Medulla oblongata (tissue), 1 donor: ENCODE measurements at regions not wholly inside any gene's neighbourhood (a gene's known extent, or its start where the extent isn't known, plus 50 kb on each side); places are given as distances from the start of the nearest gene placed in this dataset.
"Not testable (repeated sequence)": the region's sequence is repeated elsewhere in the genome, so short reads cannot be mapped to it uniquely, and the experiment has no call there.

Experiments
- DNase-seq: peaks from one replicate; pipeline ENCODE4 v3.0.0-alpha.2; 2015; ENCODE audit errors: extremely low spot score

- no peak for DNase-seq
Observed at GRCh38 chr1:240722788-240723187, 110.8 kb upstream of the GREM2 start.

- DNase-seq, result no peak
Observed at GRCh38 chr1:240720976-240721375, 109.0 kb upstream of the GREM2 start.

GRCh38 chr1:240719953-240720700 is 108.2 kb upstream of the GREM2 start:
- no peak for DNase-seq

GRCh38 chr1:240716538-240716937 is 104.6 kb upstream of the GREM2 start:
- DNase-seq, result not testable (repeated sequence)

GRCh38 chr1:240714568-240715292 is 102.8 kb upstream of the GREM2 start:
- DNase-seq, result peak; percentile 18

- DNase-seq, result no peak
Observed at GRCh38 chr1:240712014-240712731, 100.2 kb upstream of the GREM2 start.

- DNase-seq, result no peak
Observed at GRCh38 chr1:240711020-240711419, 99.1 kb upstream of the GREM2 start.

GRCh38 chr1:240709676-240710075 is 97.7 kb upstream of the GREM2 start:
- no peak for DNase-seq

- DNase-seq, result no peak
Observed at GRCh38 chr1:240706150-240706935, 94.4 kb upstream of the GREM2 start.

GRCh38 chr1:240705579-240705978 is 93.6 kb upstream of the GREM2 start:
- peak; percentile 56 for DNase-seq

- no peak for DNase-seq
Observed at GRCh38 chr1:240701412-240701811, 89.5 kb upstream of the GREM2 start.

GRCh38 chr1:240695416-240695815 is 83.5 kb upstream of the GREM2 start:
- DNase-seq, result no peak

- no peak for DNase-seq
Observed at GRCh38 chr1:240693844-240694243, 81.9 kb upstream of the GREM2 start.

GRCh38 chr1:240693036-240693435 is 81.1 kb upstream of the GREM2 start:
- DNase-seq, result no peak

- peak; percentile 66 for DNase-seq
Observed at GRCh38 chr1:240691909-240692705, 80.2 kb upstream of the GREM2 start.

GRCh38 chr1:240691501-240691900 is 79.5 kb upstream of the GREM2 start:
- DNase-seq, result no peak

- no peak for DNase-seq
Observed at GRCh38 chr1:240687820-240688219, 75.9 kb upstream of the GREM2 start.

GRCh38 chr1:240683576-240683975 is 71.6 kb upstream of the GREM2 start:
- DNase-seq, result no peak

GRCh38 chr1:240682859-240683242 is 70.9 kb upstream of the GREM2 start:
- no peak for DNase-seq

- no peak for DNase-seq
Observed at GRCh38 chr1:240682166-240682858, 70.4 kb upstream of the GREM2 start.
